NK-92 (cell line): ENCODE measurements at regions not wholly inside any gene's neighbourhood (a gene's known extent, or its start where the extent isn't known, plus 50 kb on each side); places are given as distances from the start of the nearest gene placed in this dataset.
"Not testable (repeated sequence)": the region's sequence is repeated elsewhere in the genome, so short reads cannot be mapped to it uniquely, and the experiment has no call there.

Experiments used
- DNase-seq: peaks from one replicate; lab custom pipeline; 2025; ENCODE audit not compliant: unreplicated experiment; lab: John Stamatoyannopoulos, UW

GRCh38 chr20:30295396-30295795 is 962.1 kb upstream of the DEFB115 start:
- not testable (repeated sequence) for DNase-seq

GRCh38 chr20:30295967-30296366 is 961.5 kb upstream of the DEFB115 start:
- not testable (repeated sequence) for DNase-seq

- not testable (repeated sequence) for DNase-seq
Observed at GRCh38 chr20:30297878-30298595, 959.4 kb upstream of the DEFB115 start.

GRCh38 chr20:30300220-30300642 is 957.2 kb upstream of the DEFB115 start:
- not testable (repeated sequence) for DNase-seq

GRCh38 chr20:30302786-30303185 is 954.7 kb upstream of the DEFB115 start:
- DNase-seq = not testable (repeated sequence)

GRCh38 chr20:30309938-30310337 is 947.5 kb upstream of the DEFB115 start:
- DNase-seq = not testable (repeated sequence)

- DNase-seq = not testable (repeated sequence)
Observed at GRCh38 chr20:30310385-30310784, 947.1 kb upstream of the DEFB115 start.

GRCh38 chr20:30312220-30312619 is 945.2 kb upstream of the DEFB115 start:
- DNase-seq = not testable (repeated sequence)

- not testable (repeated sequence) for DNase-seq
Observed at GRCh38 chr20:30313660-30314059, 943.8 kb upstream of the DEFB115 start.

GRCh38 chr20:30316063-30316462 is 941.4 kb upstream of the DEFB115 start:
- DNase-seq = not testable (repeated sequence)

- not testable (repeated sequence) for DNase-seq
Observed at GRCh38 chr20:30316532-30317299, 940.7 kb upstream of the DEFB115 start.

GRCh38 chr20:30333744-30334143 is 923.7 kb upstream of the DEFB115 start:
- not testable (repeated sequence) for DNase-seq

GRCh38 chr20:30337556-30337955 is 919.9 kb upstream of the DEFB115 start:
- not testable (repeated sequence) for DNase-seq

- not testable (repeated sequence) for DNase-seq
Observed at GRCh38 chr20:30348932-30349331, 908.5 kb upstream of the DEFB115 start.

- not testable (repeated sequence) for DNase-seq
Observed at GRCh38 chr20:30356854-30357467, 900.5 kb upstream of the DEFB115 start.

- DNase-seq = not testable (repeated sequence)
Observed at GRCh38 chr20:30361756-30362155, 895.7 kb upstream of the DEFB115 start.

GRCh38 chr20:30376430-30376766 is 881.1 kb upstream of the DEFB115 start:
- not testable (repeated sequence) for DNase-seq

- peak; percentile 47 for DNase-seq
Observed at GRCh38 chr20:30376767-30377658, 880.5 kb upstream of the DEFB115 start.

- not testable (repeated sequence) for DNase-seq
Observed at GRCh38 chr20:30378317-30378716, 879.1 kb upstream of the DEFB115 start.

GRCh38 chr20:30378721-30379120 is 878.7 kb upstream of the DEFB115 start:
- not testable (repeated sequence) for DNase-seq

- DNase-seq = not testable (repeated sequence)
Observed at GRCh38 chr20:30384841-30385240, 872.6 kb upstream of the DEFB115 start.
